Fibroblast of lung (primary cell): ENCODE measurements at regions not wholly inside any gene's neighbourhood (a gene's known extent, or its start where the extent isn't known, plus 50 kb on each side); places are given as distances from the start of the nearest gene placed in this dataset.
A peak's percentile ranks its signal among the peaks of the same experiment; 100 is the strongest.

Experiments
- DNase-seq, 2 donors: peaks; one replicate each; pipeline versions ENCODE4 v3.0.0 to v3.0.0-alpha.2; 2010; ENCODE audit warnings: low read depth in 2 of 2
- H2AFZ ChIP-seq: 2 replicates; pipeline ENCODE4 v1.5.1; 2012; ENCODE audit warnings: low read length, control low read depth, inconsistent platforms
- H3K27ac ChIP-seq: 2 replicates; pipeline ENCODE4 v1.5.1; 2011; ENCODE audit warnings: low read length, control low read depth; ENCODE audit not compliant: insufficient read depth
- H3K27me3 ChIP-seq: 2 replicates; pipeline ENCODE4 v1.5.1; 2011; ENCODE audit warnings: mild to moderate bottlenecking, low read length; ENCODE audit not compliant: control insufficient read depth, insufficient read depth
- H3K36me3 ChIP-seq: 2 replicates; pipeline ENCODE4 v1.5.1; 2011; ENCODE audit warnings: low read length; ENCODE audit not compliant: control insufficient read depth, insufficient read depth
- H3K4me1 ChIP-seq: 2 replicates; pipeline ENCODE4 v1.5.1; 2011; ENCODE audit warnings: low read length; ENCODE audit not compliant: control insufficient read depth, insufficient read depth; ENCODE audit errors: extremely low read depth
- H3K4me2 ChIP-seq: 2 replicates; pipeline ENCODE4 v1.5.1; 2011; ENCODE audit warnings: low read length, control low read depth; ENCODE audit not compliant: insufficient read depth; ENCODE audit errors: extremely low read depth
- H3K4me3 ChIP-seq, 4 experiments: fragments of 200-600 bp in 1 of 4; sonication (generic) in 1 of 4; replicated peaks in 1 of 4; 2 replicates each; pipeline ENCODE4 v1.5.1; 2011 to 2016; ENCODE audit warnings: low read length in 4 of 4, low read depth in 3 of 4, mild to moderate bottlenecking in 3 of 4, control low read depth in 2 of 4, inconsistent platforms in 1 of 4, mixed read lengths in 1 of 4; ENCODE audit not compliant: insufficient read depth in 1 of 4; ENCODE audit errors: control extremely low read depth in 1 of 4
- H3K79me2 ChIP-seq: 2 replicates; pipeline ENCODE4 v1.5.1; 2012; ENCODE audit warnings: mild to moderate bottlenecking, low read length, inconsistent platforms; ENCODE audit not compliant: control insufficient read depth, insufficient read depth
- H3K9ac ChIP-seq: 2 replicates; pipeline ENCODE4 v1.5.1; 2011; ENCODE audit warnings: mild to moderate bottlenecking, low read length, control low read depth; ENCODE audit not compliant: insufficient read depth
- H3K9me3 ChIP-seq: 2 replicates; pipeline ENCODE4 v1.5.1; 2012; ENCODE audit warnings: low read depth, low read length; ENCODE audit not compliant: control insufficient read depth, insufficient read depth
- H4K20me1 ChIP-seq: 2 replicates; pipeline ENCODE4 v1.5.1; 2011; ENCODE audit warnings: low read length; ENCODE audit not compliant: control insufficient read depth, insufficient read depth; ENCODE audit errors: extremely low read depth
- CTCF ChIP-seq, 2 donors: IDR thresholded peaks in 1 of 2; conservative IDR thresholded peaks in 1 of 2; 1 replicate in 1 of 2; 2 replicates in 1 of 2; pipeline ENCODE4 v1.5.1; 2011 to 2012; ENCODE audit warnings: low read length in 2 of 2, control low read depth in 1 of 2, inconsistent platforms in 1 of 2, low read depth in 1 of 2, mild to moderate bottlenecking in 1 of 2
- EZH2 ChIP-seq: IDR thresholded peaks from 2 replicates; pipeline ENCODE4 v1.5.1; 2012; ENCODE audit warnings: low read length, control low read depth, mild to moderate bottlenecking; ENCODE audit errors: missing control alignments

GRCh38 chr14:85996551-85996950 is 466.6 kb downstream of the FLRT2 start:
- no peak overlapping the region for H2AFZ ChIP-seq
- TF ChIP-seq EZH2 (no peak), CTCF (conservative IDR thresholded peaks at IDR 0.05 in 1 of 2, IDR thresholded peaks at IDR 0.05 in 1 of 2; ENCODE audit: low read depth in 1 of 2, low read length in 2 of 2) (no peak)
- no peak overlapping the region for H3K27ac ChIP-seq
- no peak overlapping the region for H3K4me2 ChIP-seq
- H3K4me3 ChIP-seq: no peak overlapping the region
- H3K9ac ChIP-seq: no peak overlapping the region
- no peak for DNase-seq
- no peaks in the 10 kb centered on the region for H4K20me1 ChIP-seq
- no peaks in the 10 kb centered on the region for H3K27me3 ChIP-seq
- H3K36me3 ChIP-seq: no peaks in the 10 kb centered on the region
- H3K9me3 ChIP-seq: no peaks in the 10 kb centered on the region
- H3K4me1 ChIP-seq: no peaks in the 10 kb centered on the region
- no peaks in the 10 kb centered on the region for H3K79me2 ChIP-seq

GRCh38 chr14:85991156-85991555 is 461.2 kb downstream of the FLRT2 start:
- Histone ChIP-seq H3K4me1 (no peaks in the 10 kb centered on the region), H3K27ac (no peak overlapping the region), H3K9me3 (no peaks in the 10 kb centered on the region), H2AFZ (no peak overlapping the region), H4K20me1 (no peaks in the 10 kb centered on the region), H3K79me2 (no peaks in the 10 kb centered on the region), H3K4me3 (no peak overlapping the region), H3K36me3 (no peaks in the 10 kb centered on the region), H3K9ac (no peak overlapping the region), H3K4me2 (no peak overlapping the region), H3K27me3 (no peaks in the 10 kb centered on the region)
- peak; percentile 5 to 56 for DNase-seq
- TF ChIP-seq EZH2: no peak
- no peak for TF ChIP-seq CTCF (conservative IDR thresholded peaks at IDR 0.05 in 1 of 2, IDR thresholded peaks at IDR 0.05 in 1 of 2; ENCODE audit: low read depth in 1 of 2, low read length in 2 of 2)

GRCh38 chr14:85987907-85988306 is 458.0 kb downstream of the FLRT2 start:
- DNase-seq: no peak
- Histone ChIP-seq H3K4me3 (no peak overlapping the region), H3K4me1 (no peaks in the 10 kb centered on the region), H3K9ac (no peak overlapping the region), H3K79me2 (no peaks in the 10 kb centered on the region), H2AFZ (no peak overlapping the region), H4K20me1 (no peaks in the 10 kb centered on the region), H3K27me3 (no peaks in the 10 kb centered on the region), H3K36me3 (no peaks in the 10 kb centered on the region), H3K9me3 (no peaks in the 10 kb centered on the region), H3K27ac (no peak overlapping the region), H3K4me2 (no peak overlapping the region)
- TF ChIP-seq CTCF (conservative IDR thresholded peaks at IDR 0.05 in 1 of 2, IDR thresholded peaks at IDR 0.05 in 1 of 2; ENCODE audit: low read depth in 1 of 2, low read length in 2 of 2) (no peak), EZH2 (no peak)
